ENCODE measurements at regions not wholly inside any gene's neighbourhood (a gene's known extent, or its start where the extent isn't known, plus 50 kb on each side); places are given as distances from the start of the nearest gene placed in this dataset.
"Not testable (repeated sequence)": the region's sequence is repeated elsewhere in the genome, so short reads cannot be mapped to it uniquely, and the experiment has no call there.

DNA sequence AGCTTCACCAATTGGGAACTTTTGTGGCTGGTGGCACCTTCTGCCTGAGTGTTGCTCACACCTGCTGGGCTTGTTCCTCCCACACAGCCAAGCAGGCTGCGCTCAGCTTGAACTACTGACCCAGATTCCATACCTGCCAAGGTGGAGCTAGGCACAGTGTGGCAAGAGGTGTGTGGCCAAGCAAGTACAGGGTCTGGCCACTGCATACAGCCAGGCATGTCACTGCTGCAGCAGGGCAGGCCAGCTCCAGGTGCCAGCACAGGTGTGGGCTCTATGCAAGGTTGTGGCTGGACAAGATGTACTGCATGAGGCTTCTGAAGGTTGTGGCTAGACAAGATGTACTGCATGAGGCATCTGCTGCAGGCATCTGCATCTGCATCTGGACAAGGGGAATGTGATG is 1254.8 kb downstream of the AMY1C start:
- DNase-seq: no peak

DNA sequence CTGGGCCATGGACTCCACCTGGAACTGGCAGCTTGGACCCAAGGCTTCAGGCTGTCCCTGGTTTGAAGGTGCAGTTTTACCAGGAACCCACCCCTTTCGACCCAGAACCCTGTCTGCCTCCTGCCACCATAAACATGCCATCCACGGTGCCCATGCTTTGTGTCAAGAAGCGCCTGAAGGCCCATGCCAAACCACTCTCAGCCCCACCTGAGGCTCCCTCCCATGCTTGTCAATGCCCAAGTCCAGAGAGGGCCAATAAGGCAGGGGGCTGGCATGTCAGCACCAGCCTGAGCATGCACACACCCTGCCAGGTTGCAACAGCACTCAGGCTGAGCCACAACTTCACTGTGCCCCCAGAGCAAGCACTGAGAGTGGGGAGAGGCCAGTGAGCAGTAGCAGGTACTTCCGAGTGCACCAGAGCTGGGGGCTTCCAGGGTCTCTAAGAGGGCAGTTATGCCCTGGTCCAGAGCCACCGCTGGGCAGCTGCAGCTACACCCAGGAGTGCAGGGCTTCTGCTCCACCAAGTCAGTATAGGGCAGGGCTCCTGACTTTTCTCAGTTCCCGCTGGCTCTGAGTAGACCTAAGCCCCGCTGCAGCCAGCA is 1256.0 kb downstream of the AMY1C start:
- DNase-seq: no peak

DNA sequence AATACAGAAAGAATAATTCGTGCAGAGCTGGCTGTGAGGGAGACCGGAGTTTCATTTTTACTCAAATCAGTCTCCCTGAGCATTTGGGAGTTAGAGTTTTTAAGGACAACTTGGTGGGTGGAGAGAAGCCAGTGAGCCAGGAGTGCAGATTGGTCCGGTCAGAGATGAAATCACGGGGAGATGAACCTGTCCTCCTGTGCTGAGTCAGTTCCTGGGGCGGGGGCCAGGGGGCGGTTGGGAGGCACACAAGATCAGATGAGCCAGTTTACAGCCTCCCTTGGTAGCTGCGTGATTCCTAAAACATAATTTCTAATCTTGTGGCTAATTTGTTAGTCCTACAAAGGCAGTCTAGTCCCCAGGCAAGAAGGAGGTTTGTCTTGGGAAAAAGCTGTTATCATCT is 1267.9 kb downstream of the AMY1C start:
- DNase-seq: no peak

DNA sequence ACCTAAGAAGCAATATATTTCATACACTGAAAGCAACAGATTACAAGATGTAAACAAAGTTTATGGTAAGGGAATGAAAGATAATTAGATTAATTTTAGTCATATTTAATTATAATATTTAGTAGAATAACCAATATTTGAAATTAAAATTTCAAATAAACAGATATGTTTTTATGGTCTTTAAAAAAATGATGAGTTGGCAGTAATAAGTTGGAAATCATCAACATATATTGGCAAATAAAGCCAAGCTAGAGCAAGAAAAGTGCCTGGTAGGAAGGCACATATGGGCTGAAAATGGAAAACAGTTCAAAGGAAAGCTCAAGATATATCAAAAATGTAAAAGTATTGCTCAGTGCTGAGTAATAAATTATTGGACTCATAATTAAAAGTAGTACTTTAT is 1274.0 kb downstream of the AMY1C start:
- DNase-seq: no peak

DNA sequence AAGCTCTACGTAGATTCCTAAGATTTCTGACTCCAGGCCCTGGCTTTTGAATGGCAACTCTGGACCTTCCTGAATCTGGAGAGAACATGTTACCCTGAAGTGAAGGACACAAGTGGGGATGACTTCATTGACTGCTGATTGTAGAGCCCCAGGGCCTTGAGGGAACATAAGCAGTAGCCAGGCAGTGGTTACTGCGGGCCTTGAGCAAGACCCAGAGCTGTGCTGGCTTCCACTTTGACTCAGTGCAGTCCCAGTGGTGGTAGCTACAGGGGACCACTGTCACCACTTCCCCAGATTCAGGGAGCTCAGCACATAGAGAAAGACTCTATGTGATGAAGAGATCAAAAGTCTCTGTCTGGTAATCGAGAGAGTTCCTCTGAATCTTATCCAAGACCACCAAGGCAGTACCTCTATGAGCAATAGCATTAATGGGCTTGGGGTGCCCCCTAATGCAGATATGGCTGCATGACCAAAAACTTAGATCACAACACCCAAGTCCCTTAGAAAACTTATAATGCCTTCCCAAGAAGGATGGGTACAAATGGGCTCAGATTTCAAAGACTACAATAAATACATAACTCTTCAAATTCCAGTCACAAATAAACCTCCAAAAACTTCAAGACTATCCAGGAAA is 1278.3 kb downstream of the AMY1C start:
- DNase-seq: no peak

DNA sequence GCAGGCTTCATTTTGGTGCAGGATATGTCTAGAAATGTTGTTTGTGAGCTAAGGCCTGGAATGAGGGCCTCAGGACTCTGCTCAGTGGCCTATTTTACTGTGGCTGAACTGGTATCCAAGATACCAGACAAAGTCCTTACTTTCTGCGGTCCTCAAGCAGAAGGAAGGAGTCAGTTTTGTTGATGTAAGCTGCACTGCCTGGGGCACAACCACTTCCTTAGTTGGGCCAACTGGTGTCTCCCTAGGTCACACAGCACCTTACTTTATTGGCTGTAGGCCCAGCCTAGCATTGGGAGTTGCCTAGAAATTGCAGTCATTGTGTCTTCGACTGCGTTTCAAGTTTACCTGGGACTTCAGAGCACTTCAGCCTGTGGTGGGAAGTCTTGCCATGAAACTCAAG is 1322.7 kb downstream of the AMY1C start:
- no peak for DNase-seq

DNA sequence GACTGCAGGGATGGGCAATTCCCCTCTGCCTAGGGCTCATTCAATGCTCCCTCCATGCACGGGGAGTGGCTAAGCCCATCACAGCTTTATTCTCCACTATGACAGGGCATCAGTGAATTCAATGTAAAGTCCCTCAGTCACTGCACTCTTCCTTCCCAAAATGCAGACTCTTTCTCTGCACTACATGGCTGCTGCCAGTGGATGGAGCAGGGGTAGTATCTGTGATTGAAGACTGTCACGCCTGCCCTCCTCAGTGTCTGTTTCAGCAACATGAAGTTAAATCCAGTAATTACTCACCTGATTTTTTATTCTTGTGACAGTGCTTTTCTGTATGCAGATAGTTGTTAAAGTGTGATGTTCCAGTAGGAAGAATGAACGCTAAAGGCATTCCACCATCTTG is 1323.2 kb downstream of the AMY1C start:
- DNase-seq: no peak

DNA sequence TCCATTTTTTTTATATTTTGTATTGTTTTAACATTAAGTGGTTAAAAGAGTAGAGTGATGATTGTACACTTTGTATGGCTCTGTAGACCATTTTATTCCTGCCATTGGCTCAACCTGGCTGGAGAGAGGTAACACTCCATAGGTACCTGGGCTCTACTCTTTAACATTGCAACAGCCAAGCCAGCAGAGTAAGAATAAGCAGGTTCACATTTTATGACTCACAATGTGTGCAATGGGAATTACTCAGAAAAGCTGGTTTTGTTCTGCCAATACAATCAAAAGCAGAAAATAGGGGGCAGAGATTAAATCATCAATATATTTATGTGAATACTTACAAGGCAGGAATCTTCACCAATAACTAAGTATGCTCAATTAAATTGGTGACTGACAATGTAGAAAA is 1324.0 kb downstream of the AMY1C start:
- no peak for DNase-seq

DNA sequence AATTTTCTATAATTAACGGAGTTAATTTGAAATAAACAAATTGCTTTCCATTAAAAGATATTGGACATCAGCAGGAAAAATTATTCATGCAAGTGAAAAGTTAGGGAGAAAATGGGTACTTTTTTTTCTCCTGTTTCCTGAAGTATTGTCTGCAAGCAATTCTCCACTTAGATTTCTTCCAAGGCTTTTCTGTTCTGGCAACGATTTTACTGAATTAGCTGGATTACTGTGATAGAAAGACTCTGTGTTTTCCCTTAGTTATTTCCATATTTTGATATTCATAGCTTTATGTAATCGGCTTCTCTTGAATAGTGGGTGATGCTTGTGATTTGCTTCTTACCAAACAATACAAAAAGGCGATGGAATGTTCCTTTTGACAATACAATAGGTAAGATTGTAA is 1333.9 kb downstream of the AMY1C start:
- no peak for DNase-seq

DNA sequence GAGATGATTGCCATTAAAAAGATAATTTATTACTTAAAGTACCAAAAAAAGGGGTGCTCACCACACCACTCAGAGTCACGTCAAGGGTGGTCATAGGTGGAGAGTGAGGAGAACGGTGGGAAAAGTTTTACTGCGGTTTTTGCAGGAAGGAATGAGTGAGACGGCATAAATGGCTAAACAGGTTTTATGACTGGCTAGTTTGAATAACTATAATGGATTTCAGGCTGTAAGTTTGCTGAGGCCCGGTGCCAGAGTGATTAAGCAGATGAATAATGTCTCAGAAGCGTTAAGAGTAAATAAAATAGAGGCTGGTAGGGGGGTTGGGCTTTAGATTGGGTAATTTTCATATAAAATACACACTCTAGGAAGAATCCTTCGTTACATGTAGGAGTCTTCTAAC is 1337.8 kb downstream of the AMY1C start:
- DNase-seq: no peak

DNA sequence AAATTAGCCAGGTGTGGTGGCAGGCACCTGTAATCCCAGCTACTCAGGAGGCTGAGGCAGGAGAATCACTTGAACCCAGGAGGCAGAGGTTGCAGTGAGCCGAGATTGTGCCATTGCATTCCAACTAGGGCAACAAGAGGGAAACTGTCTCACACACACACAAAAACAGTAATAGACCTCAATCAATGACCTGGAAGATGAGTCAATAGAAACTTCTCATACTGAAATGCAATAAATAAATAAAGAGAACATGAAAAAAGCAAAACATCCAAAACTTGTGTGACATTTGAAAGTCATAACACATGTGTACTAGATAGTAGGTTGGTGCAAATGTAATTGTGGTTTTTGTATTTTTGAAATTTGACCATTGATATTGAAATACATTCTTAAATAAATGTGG is 1338.5 kb downstream of the AMY1C start:
- no peak for DNase-seq

DNA sequence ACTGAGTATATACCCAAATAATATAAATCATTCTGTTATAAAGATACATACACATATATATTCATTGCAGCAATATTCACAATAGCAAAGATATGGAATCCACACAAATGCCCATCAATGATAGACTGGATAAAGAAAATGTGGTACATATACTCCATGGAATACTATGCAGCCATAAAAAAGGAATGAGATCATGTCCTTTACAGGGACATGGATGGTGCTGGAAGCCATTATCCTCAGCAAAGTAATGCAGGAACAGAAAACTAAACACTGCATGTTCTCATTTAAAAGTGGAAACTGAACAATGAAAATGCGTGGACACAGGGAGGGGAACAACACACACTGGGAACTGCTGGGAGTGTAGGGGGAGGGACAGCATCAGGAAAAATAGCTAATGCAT is 1344.2 kb downstream of the AMY1C start:
- DNase-seq: not testable (repeated sequence)

DNA sequence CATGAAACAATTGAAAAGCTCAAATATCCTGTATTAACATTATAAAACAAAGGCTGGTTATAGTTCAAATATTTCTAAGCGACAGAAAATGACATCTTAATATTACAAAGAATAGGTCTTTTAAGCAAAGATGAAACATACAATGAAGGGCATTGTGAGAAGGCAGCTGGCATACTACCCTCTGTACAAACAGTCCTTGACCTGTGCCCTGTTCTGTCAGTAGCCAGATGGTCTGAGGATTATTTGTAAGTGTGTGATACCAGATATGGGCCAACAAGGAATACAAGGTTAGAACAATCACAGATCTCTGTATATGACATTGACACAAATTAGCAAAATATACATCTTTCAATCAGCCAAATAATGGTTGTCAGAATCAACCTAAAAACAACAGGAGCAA is 1350.4 kb downstream of the AMY1C start:
- no peak for DNase-seq

DNA sequence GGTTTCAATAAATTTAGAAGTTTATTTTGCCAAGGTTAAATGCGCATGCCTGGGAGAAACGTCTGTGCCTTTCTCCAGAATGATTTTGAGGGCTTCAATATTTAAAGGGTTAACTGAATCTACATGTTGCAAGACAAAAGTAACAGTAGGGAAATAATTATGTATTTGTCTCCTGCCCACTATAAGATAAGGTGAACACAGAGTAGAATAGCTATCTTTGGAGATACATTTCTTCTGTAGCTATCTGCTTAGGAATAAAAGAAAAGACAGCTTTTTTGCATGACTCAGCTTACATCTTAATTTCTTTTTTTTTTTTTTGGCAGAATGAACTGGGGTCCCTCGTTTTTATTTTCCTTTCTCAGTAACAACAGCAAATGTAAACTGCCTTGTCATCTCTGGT is 1351.6 kb downstream of the AMY1C start:
- DNase-seq: no peak

DNA sequence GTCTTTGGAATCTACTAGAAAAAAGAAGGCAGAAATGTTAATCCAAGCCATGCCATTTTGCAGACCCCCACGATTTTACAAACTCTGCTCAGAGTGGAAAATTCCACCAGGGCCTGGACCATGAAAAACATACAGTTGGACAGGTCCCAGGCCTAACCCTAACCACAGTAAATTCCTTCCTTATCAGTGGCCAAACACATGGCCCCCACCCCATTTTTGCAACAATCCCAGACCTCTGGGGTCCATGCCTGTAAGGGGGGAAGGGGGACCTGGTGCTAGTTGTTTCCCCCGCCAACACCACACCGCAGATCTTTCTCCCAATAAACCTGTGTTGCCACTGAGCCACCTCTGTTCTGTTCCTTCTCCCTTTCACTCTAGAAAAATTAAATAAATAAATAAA is 1352.7 kb downstream of the AMY1C start:
- DNase-seq: no peak

DNA sequence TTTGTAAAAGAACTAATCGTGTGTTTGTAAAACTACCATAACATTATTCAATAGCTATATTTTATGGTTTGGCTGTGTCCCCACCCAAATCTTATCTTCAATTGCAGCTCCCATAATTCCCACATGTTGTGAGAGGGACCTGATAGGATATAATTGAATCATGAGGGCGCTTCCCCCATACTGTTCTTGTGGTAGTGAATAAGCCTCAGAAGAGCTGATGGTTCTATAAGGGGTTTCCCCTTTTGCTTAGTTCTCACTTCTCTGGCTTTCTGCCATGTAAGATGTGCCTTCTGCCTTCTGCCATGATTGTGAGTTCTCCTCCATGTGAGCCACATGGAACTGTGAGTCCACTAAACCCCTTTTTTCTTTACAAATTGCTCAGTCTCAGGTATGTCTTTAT is 1372.3 kb downstream of the AMY1C start:
- DNase-seq: no peak

DNA sequence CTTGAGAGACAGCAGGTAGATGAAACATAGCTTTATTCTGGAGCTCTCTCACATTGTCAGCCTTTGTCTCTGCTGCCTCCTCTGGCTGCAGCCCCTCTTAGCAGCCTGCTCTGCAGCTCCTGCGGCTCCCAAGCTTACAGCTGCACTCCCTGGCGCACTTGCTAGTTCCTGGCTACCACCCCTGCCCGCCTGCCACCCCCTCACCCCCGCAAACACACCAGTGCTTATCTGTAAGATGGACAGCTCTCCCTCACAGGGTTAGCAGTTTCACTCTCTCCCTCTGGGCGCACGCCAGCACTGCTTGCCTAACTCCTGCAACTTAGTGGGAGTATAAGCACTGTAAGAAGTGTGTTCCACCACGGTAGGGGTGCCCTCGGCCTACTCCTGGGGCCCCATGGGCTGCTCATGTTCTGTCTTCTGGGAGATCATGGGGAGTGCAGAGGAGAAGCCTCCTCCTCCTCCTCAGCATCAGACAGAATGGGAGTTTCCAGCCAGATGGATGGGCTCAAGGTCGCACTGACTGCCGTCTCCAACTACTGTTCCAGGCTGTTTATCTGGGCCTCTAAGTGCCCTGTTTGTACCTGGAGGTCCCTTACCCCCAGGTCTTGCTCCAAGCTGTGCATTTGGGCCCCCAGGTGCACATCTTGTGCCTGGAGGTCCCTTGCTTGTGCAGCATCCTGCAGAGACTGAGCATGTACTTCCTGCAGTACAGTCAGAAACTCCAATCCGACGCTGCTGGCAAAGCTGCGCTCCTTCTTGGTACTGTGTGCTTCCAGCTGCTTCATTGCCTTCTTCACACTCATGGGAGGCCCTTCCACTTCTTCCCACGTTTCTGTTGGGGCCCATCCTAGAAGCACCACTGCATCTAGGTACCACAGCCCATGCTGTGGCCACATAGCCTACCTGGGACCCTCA is 1388.1 kb downstream of the AMY1C start:
- DNase-seq: no peak

DNA sequence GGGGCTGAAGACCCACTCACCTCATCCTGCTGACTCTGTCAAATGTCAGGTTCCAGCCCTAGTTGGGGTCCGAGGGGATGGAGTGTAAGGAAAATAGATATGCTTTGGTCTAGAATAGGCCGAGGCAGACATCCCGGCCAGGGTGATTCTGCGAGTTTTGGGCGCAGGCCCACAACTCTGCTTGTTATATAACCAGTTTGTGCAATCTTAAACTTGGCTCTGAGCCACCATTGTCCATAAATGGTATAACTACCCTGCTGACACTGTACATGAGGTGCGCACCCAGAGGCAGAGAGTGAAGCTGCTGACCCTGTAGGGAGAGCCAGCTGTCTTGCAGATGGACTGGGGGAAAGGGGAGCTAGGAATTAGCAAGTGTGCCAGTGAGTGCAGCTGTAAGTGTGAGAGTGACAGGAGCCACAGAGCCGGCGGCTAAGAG is 1388.8 kb downstream of the AMY1C start:
- DNase-seq: no peak

DNA sequence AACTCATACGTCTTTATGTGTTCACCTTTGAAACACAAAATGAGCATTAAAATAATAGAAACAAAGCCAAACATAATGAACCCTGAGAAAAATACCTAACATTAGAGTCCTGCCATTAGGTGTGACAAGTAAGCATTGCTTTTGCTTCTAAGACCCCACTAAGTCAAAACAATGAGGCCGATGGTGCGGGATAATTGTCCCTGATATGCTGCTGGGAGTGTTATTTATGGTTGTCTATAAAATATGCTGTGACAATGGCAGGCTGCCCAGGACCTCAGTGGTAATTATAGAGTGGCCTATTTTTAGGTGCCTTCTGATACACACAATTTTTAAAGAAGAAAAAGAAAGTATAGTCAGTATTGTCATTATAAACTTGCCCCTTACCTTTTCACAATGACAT is 1423.1 kb downstream of the AMY1C start:
- DNase-seq: no peak

DNA sequence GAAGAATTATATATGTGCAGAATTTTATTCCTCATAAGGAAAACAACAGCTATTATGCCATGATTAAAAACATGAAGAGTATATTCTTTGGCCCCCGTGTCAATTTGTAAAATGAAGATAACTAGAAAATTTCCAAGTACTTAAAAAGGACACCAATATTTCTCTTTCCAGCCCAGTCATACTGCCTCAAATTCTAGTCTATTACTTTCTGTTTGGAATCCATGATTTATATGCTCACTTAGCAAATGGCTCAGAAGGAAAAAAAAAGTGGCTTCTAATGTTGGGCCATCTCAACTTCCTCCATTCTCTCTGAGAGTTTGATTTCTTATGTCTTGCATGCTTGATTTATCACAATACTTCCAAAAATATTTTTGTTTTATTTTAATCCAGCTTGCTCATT is 1431.1 kb downstream of the AMY1C start:
- DNase-seq: no peak

DNA sequence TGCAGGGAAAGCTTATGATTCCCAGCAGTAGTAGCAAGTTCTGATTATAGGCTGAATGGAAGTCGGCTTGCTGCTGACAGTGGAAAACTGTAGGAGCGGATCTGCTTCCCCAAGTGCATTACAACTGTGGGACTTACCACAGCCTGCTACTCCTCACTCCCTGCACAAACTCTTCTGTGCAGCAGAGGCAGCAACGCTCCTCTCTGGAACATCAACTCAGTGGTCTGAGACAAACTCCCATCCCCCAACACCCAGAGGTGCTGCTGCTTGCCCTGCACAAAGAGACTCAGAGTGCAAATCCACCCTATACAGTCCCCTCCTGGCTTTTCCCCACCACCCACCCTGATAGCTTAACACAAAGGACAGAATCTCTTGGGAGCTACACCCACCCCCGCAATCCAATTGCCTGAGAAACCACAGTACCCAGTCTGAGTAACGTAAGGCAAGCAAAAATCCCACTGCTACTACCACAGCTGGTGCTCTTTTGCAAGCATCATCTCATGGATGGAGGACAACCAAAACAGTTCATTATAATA is 1455.2 kb downstream of the AMY1C start:
- no peak for DNase-seq

DNA sequence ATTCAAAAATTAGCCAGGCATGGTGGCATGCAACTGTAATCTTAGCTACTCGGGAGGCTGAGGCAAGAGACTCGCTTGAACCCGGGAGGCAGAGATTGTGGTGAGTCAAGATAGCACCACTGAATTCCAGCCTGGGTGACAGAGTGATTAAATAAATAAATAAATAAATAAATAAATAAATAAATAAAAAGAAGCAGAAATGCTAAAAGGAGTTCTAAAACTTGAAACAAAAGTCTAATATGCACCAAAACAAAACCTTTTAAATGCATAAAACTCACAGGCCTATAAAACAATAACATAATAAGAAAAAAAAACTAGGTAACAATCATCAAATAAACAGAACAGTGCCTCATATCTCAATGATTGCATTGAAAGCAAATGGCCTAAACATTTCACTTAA is 1458.9 kb downstream of the AMY1C start:
- no peak for DNase-seq

DNA sequence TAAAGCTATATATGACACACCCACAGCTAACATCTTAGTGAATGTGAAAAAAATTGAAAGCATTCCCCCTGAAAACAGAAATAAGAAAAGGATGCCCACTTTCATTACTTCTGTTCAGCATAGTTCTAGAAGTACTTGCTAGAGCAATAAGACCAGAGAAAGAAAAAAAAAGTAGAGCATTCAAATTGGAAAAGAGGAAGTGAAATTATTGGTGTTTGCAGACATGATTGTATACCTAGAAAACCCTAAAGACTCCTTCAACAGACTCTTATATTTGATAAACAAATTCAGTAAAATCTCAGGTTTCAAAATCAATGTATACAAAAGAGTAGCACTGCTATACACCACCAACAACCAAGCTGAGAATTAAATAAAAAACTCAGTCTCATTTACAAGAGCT is 1461.0 kb downstream of the AMY1C start:
- DNase-seq: no peak

DNA sequence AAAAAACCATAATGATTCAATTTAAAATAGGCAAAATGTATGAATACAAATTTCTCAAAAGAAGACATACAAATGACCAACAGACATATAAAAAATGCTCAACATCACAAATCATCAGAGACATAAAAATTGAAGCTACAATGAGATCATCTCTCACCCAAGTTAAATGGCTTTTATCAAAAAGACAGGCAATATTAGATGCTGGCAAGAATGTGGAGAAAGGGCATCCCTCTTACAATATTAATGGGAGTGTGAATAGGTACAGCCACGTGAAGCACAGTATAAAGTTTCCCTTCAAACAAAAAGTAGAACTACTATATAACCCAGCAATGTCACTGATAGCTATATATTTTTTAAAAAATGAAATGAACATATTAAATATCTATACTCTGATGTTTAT is 1481.7 kb downstream of the AMY1C start:
- DNase-seq: no peak

Measured in EL (cell line).